Mesenchymal stem cell (in vitro differentiated cells and primary cell): ENCODE measurements at regions not wholly inside any gene's neighbourhood (a gene's known extent, or its start where the extent isn't known, plus 50 kb on each side); places are given as distances from the start of the nearest gene placed in this dataset.
A peak's percentile ranks its signal among the peaks of the same experiment; 100 is the strongest.
"Not testable (repeated sequence)": the region's sequence is repeated elsewhere in the genome, so short reads cannot be mapped to it uniquely, and the experiment has no call there.

Experiments used
- DNase-seq: peaks from one replicate; pipeline ENCODE4 v3.0.0-alpha.2; 2013
- H2AFZ ChIP-seq: one replicate; pipeline ENCODE4 v1.6.1; 2013; ENCODE audit warnings: low read depth, mild to moderate bottlenecking, control low read depth, inconsistent platforms, low read length, moderate library complexity
- H2AK5ac ChIP-seq: 2 replicates; pipeline ENCODE4 v1.6.1; 2013; ENCODE audit warnings: low read length, moderate library complexity, mild to moderate bottlenecking, inconsistent platforms; ENCODE audit not compliant: severe bottlenecking
- H2BK120ac ChIP-seq: one replicate; pipeline ENCODE4 v1.6.1; 2013; ENCODE audit warnings: low read depth, mild to moderate bottlenecking, inconsistent platforms, low read length, moderate library complexity
- H2BK12ac ChIP-seq, 2 experiments: one replicate each; pipeline ENCODE4 v1.6.1; 2013; ENCODE audit warnings: inconsistent platforms in 2 of 2, low read length in 2 of 2, mild to moderate bottlenecking in 2 of 2, moderate library complexity in 2 of 2, control low read depth in 1 of 2
- H2BK15ac ChIP-seq: one replicate; pipeline ENCODE4 v1.6.1; 2013; ENCODE audit warnings: mild to moderate bottlenecking, low read depth, inconsistent platforms; ENCODE audit not compliant: poor library complexity, severe bottlenecking
- H2BK5ac ChIP-seq: 2 replicates; pipeline ENCODE4 v1.6.1; 2013; ENCODE audit warnings: low read depth, mild to moderate bottlenecking, low read length, control low read depth, inconsistent platforms; ENCODE audit not compliant: poor library complexity, severe bottlenecking
- H3K14ac ChIP-seq, 2 experiments: one replicate each; pipeline ENCODE4 v1.6.1; 2013; ENCODE audit warnings: inconsistent platforms in 2 of 2, low read length in 2 of 2, control low read depth in 1 of 2, mild to moderate bottlenecking in 1 of 2, moderate library complexity in 1 of 2
- H3K18ac ChIP-seq, 2 experiments: one replicate each; pipeline ENCODE4 v1.6.1; 2013; ENCODE audit warnings: inconsistent platforms in 2 of 2, low read length in 2 of 2, control low read depth in 1 of 2, low read depth in 1 of 2, mild to moderate bottlenecking in 1 of 2
- H3K23ac ChIP-seq, 2 experiments: one replicate each; pipeline ENCODE4 v1.6.1; 2013; ENCODE audit warnings: inconsistent platforms in 2 of 2, low read length in 2 of 2, mild to moderate bottlenecking in 2 of 2, moderate library complexity in 2 of 2, control low read depth in 1 of 2
- H3K27ac ChIP-seq: 2 replicates; pipeline ENCODE4 v1.5.1; 2013; ENCODE audit warnings: mild to moderate bottlenecking, moderate library complexity, low read length, control low read depth, inconsistent platforms; ENCODE audit not compliant: poor library complexity, severe bottlenecking
- H3K27me3 ChIP-seq, 2 experiments: 2 replicates each; pipeline versions ENCODE4 v1.6.1 to v1.7.0; 2013; ENCODE audit warnings: low read length in 2 of 2, mild to moderate bottlenecking in 2 of 2, moderate library complexity in 2 of 2, control low read depth in 1 of 2, inconsistent platforms in 1 of 2; ENCODE audit not compliant: control insufficient read depth in 1 of 2, insufficient read depth in 1 of 2
- H3K36me3 ChIP-seq, 2 experiments: 2 replicates each; pipeline versions ENCODE4 v1.6.1 to v1.7.0; 2013; ENCODE audit warnings: low read length in 2 of 2, control low read depth in 1 of 2, inconsistent platforms in 1 of 2, low read depth in 1 of 2, mild to moderate bottlenecking in 1 of 2; ENCODE audit not compliant: insufficient read depth in 2 of 2, control insufficient read depth in 1 of 2
- H3K4ac ChIP-seq, 2 experiments: one replicate each; pipeline ENCODE4 v1.6.1; 2013; ENCODE audit warnings: inconsistent platforms in 2 of 2, low read length in 2 of 2, mild to moderate bottlenecking in 2 of 2, moderate library complexity in 2 of 2, control low read depth in 1 of 2, low read depth in 1 of 2
- H3K4me1 ChIP-seq: 2 replicates; pipeline ENCODE4 v1.6.1; 2013; ENCODE audit warnings: low read depth, low read length, control low read depth; ENCODE audit not compliant: control insufficient read depth, insufficient read depth
- H3K4me2 ChIP-seq: 2 replicates; pipeline ENCODE4 v1.6.1; 2013; ENCODE audit warnings: low read length, mild to moderate bottlenecking, inconsistent platforms; ENCODE audit not compliant: poor library complexity, severe bottlenecking
- H3K4me3 ChIP-seq, 2 experiments: 2 replicates each; pipeline versions ENCODE4 v1.5.1 to v1.7.0; 2013; ENCODE audit warnings: low read length in 2 of 2, mild to moderate bottlenecking in 2 of 2, control low read depth in 1 of 2, low read depth in 1 of 2; ENCODE audit not compliant: insufficient read depth in 1 of 2
- H3K79me1 ChIP-seq: replicated peaks from 2 replicates; pipeline ENCODE4 v1.6.1; 2013; ENCODE audit warnings: mild to moderate bottlenecking, control low read depth, low read length, inconsistent platforms; ENCODE audit not compliant: poor library complexity, severe bottlenecking
- H3K9ac ChIP-seq: 2 replicates; pipeline ENCODE4 v1.7.0; 2013; ENCODE audit warnings: mild to moderate bottlenecking, low read length, moderate library complexity
- H3K9me3 ChIP-seq: 2 replicates; pipeline ENCODE4 v1.7.0; 2013; ENCODE audit warnings: mild to moderate bottlenecking, low read length; ENCODE audit not compliant: control insufficient read depth
- H4K8ac ChIP-seq: one replicate; pipeline ENCODE4 v1.6.1; 2013; ENCODE audit warnings: inconsistent platforms, mild to moderate bottlenecking, low read length, moderate library complexity
- H4K91ac ChIP-seq: one replicate; pipeline ENCODE4 v1.6.1; 2013; ENCODE audit warnings: mild to moderate bottlenecking, low read length, inconsistent platforms
- WGBS: methylation state at CpG from one replicate; pipeline ENCODE4 v1.1.7; 2013; ENCODE audit warnings: mixed read lengths; 5-methylcytosine and 5-hydroxymethylcytosine counted together

GRCh38 chr7:9349625-9350024, 916.2 kb downstream of the NXPH1 start:
- no peaks in the 10 kb centered on the region for H3K36me3 ChIP-seq
- H3K4me1 ChIP-seq, result no peaks in the 10 kb centered on the region
- H4K91ac ChIP-seq, result no peak overlapping the region
- no peak overlapping the region for H3K9ac ChIP-seq
- no peak overlapping the region for H2AK5ac ChIP-seq
- no peak overlapping the region for H2BK12ac ChIP-seq
- H3K9me3 ChIP-seq, result peaks cover 15% of the 10 kb centered on the region
- H3K18ac ChIP-seq, result no peak overlapping the region
- no peak overlapping the region for H2AFZ ChIP-seq
- no peak for DNase-seq
- H2BK5ac ChIP-seq, result no peak overlapping the region
- no peak overlapping the region for H3K27ac ChIP-seq
- H3K4ac ChIP-seq, result no peak overlapping the region
- H3K23ac ChIP-seq, result no peak overlapping the region
- H3K4me2 ChIP-seq, result no peak overlapping the region
- no peak overlapping the region for H2BK15ac ChIP-seq
- no peak overlapping the region for H3K4me3 ChIP-seq
- no peaks in the 10 kb centered on the region for H3K79me1 ChIP-seq
- no peak overlapping the region for H3K14ac ChIP-seq
- no peak overlapping the region for H4K8ac ChIP-seq
- WGBS, result 81% methylated on average over 2 of the region's 3 CpGs
- H3K27me3 ChIP-seq, result no peaks in the 10 kb centered on the region
- H2BK120ac ChIP-seq, result no peak overlapping the region

- H3K9ac ChIP-seq, result no peak overlapping the region
- H3K14ac ChIP-seq, result no peak overlapping the region
- H3K9me3 ChIP-seq, result peaks cover 49% of the 10 kb centered on the region
- no peaks in the 10 kb centered on the region for H3K36me3 ChIP-seq
- no peaks in the 10 kb centered on the region for H3K27me3 ChIP-seq
- H3K4me3 ChIP-seq, result no peak overlapping the region
- no peak overlapping the region for H2BK12ac ChIP-seq
- H2BK15ac ChIP-seq, result no peak overlapping the region
- H3K27ac ChIP-seq, result no peak overlapping the region
- H3K4me2 ChIP-seq, result no peak overlapping the region
- H2BK5ac ChIP-seq, result no peak overlapping the region
- no peak overlapping the region for H2AK5ac ChIP-seq
- H4K91ac ChIP-seq, result no peak overlapping the region
- no peaks in the 10 kb centered on the region for H3K4me1 ChIP-seq
- no peak overlapping the region for H3K23ac ChIP-seq
- no peak overlapping the region for H4K8ac ChIP-seq
- peak overlapping the region; percentile 3 for H2AFZ ChIP-seq
- H3K4ac ChIP-seq, result no peak overlapping the region
- no peak overlapping the region for H3K18ac ChIP-seq
- no CpG with 5 or more reads among the region's 4 CpGs for WGBS
- DNase-seq, result peak; percentile 50
- no peaks in the 10 kb centered on the region for H3K79me1 ChIP-seq
- H2BK120ac ChIP-seq, result no peak overlapping the region
These were observed 957.8 kb downstream of the NXPH1 start for GRCh38 chr7:9391221-9391620.

GRCh38 chr7:9391984-9392383, 958.6 kb downstream of the NXPH1 start:
- Histone ChIP-seq H3K4me3 (no peak overlapping the region), H4K91ac (no peak overlapping the region), H2BK5ac (no peak overlapping the region), H3K18ac (no peak overlapping the region), H2BK12ac (no peak overlapping the region), H2AK5ac (no peak overlapping the region), H3K14ac (no peak overlapping the region), H3K4me1 (no peaks in the 10 kb centered on the region), H3K27ac (no peak overlapping the region), H3K9me3 (peaks cover 41% of the 10 kb centered on the region), H4K8ac (no peak overlapping the region), H2BK15ac (no peak overlapping the region), H2AFZ (no peak overlapping the region), H3K4me2 (no peak overlapping the region), H3K27me3 (no peaks in the 10 kb centered on the region), H3K36me3 (no peaks in the 10 kb centered on the region), H3K9ac (no peak overlapping the region), H3K23ac (no peak overlapping the region), H3K79me1 (no peaks in the 10 kb centered on the region), H3K4ac (no peak overlapping the region), H2BK120ac (no peak overlapping the region)
- no peak for DNase-seq
- 100% methylated on average over 1 of the region's 4 CpGs for WGBS

GRCh38 chr7:9404386-9404785, 971.0 kb downstream of the NXPH1 start:
- not testable (repeated sequence) for H3K4me3 ChIP-seq, H2BK15ac ChIP-seq, H3K27me3 ChIP-seq, H3K36me3 ChIP-seq, DNase-seq, H2BK120ac ChIP-seq, H3K27ac ChIP-seq, H3K18ac ChIP-seq, H2BK12ac ChIP-seq, H3K9ac ChIP-seq, H4K8ac ChIP-seq, H3K4ac ChIP-seq, H3K23ac ChIP-seq, H4K91ac ChIP-seq, H2AK5ac ChIP-seq, H2BK5ac ChIP-seq, H3K9me3 ChIP-seq, H3K4me2 ChIP-seq, H3K14ac ChIP-seq, H2AFZ ChIP-seq, H3K4me1 ChIP-seq, H3K79me1 ChIP-seq
- 97% methylated on average over 27 of the region's 28 CpGs for WGBS
